Osteoblast (primary cell): ENCODE measurements at regions not wholly inside any gene's neighbourhood (a gene's known extent, or its start where the extent isn't known, plus 50 kb on each side); places are given as distances from the start of the nearest gene placed in this dataset.

Source experiments
- DNase-seq: peaks from one replicate; pipeline ENCODE4 v3.0.0; 2011; ENCODE audit warnings: low spot score, mixed read lengths; ENCODE audit not compliant: insufficient read length; ENCODE audit errors: missing footprints
- H2AFZ ChIP-seq: 2 replicates; pipeline ENCODE4 v1.6.0; 2011; ENCODE audit warnings: mild to moderate bottlenecking, low read length
- H3K27ac ChIP-seq: 2 replicates; pipeline ENCODE4 v1.5.1; 2011; ENCODE audit warnings: mild to moderate bottlenecking, low read depth, low read length, moderate library complexity
- H3K27me3 ChIP-seq: 2 replicates; pipeline ENCODE4 v1.6.0; 2012; ENCODE audit warnings: mild to moderate bottlenecking, control low read depth, inconsistent platforms, low read length, moderate library complexity; ENCODE audit not compliant: insufficient read depth
- H3K36me3 ChIP-seq: 2 replicates; pipeline ENCODE4 v1.5.1; 2011; ENCODE audit warnings: mild to moderate bottlenecking, low read length, control low read depth, moderate library complexity; ENCODE audit not compliant: insufficient read depth
- H3K4me1 ChIP-seq: 2 replicates; pipeline ENCODE4 v1.5.1; 2011; ENCODE audit warnings: mild to moderate bottlenecking, low read length, control low read depth, moderate library complexity; ENCODE audit not compliant: insufficient read depth
- H3K4me2 ChIP-seq: 2 replicates; pipeline ENCODE4 v1.6.0; 2011; ENCODE audit warnings: mild to moderate bottlenecking, low read length; ENCODE audit not compliant: insufficient read depth
- H3K4me3 ChIP-seq: fragments of 200-600 bp; sonication (generic); 3 replicates; pipeline ENCODE4 v1.5.1; 2012; ENCODE audit warnings: mild to moderate bottlenecking, low read length, inconsistent platforms; ENCODE audit not compliant: insufficient read depth
- H3K79me2 ChIP-seq: 2 replicates; pipeline ENCODE4 v1.6.0; 2012; ENCODE audit warnings: mild to moderate bottlenecking, low read length, control low read depth, inconsistent platforms; ENCODE audit not compliant: insufficient read depth
- H3K9me3 ChIP-seq: 2 replicates; pipeline ENCODE4 v1.5.1; 2011; ENCODE audit warnings: low read depth, low read length, control low read depth
- H4K20me1 ChIP-seq: 2 replicates; pipeline ENCODE4 v1.6.0; 2012; ENCODE audit warnings: mild to moderate bottlenecking, low read length, control low read depth; ENCODE audit not compliant: insufficient read depth
- TF ChIP-seq, protein P1 (sequence below): IDR thresholded peaks from 2 replicates; pipeline ENCODE4 v1.5.1; 2011; ENCODE audit warnings: mild to moderate bottlenecking, low read depth, low read length, moderate library complexity; ENCODE audit errors: extremely low read depth

DNA sequence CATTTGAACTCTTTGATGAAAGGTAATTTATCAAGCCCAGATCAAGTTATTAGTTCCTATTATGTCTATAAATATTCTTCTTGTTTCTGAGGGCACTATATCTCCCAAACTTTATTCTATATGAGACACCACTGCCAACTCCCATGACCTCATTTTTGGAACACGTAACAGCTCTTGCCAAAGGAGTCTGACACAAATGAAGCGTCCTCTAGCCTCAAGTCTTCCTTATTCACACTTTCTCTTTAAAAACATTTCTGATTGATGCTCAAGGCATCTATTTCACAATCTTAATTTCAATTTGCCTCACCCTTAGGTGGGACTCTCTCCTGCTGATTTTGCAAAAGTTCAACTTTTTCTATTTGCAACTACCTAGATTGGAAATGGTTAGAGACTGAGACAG is 848.4 kb downstream of the GATA3 start:
- no peaks in the 10 kb centered on the region for H4K20me1 ChIP-seq
- no peaks in the 10 kb centered on the region for H3K27me3 ChIP-seq
- no peak for DNase-seq
- TF ChIP-seq, protein P1, sequence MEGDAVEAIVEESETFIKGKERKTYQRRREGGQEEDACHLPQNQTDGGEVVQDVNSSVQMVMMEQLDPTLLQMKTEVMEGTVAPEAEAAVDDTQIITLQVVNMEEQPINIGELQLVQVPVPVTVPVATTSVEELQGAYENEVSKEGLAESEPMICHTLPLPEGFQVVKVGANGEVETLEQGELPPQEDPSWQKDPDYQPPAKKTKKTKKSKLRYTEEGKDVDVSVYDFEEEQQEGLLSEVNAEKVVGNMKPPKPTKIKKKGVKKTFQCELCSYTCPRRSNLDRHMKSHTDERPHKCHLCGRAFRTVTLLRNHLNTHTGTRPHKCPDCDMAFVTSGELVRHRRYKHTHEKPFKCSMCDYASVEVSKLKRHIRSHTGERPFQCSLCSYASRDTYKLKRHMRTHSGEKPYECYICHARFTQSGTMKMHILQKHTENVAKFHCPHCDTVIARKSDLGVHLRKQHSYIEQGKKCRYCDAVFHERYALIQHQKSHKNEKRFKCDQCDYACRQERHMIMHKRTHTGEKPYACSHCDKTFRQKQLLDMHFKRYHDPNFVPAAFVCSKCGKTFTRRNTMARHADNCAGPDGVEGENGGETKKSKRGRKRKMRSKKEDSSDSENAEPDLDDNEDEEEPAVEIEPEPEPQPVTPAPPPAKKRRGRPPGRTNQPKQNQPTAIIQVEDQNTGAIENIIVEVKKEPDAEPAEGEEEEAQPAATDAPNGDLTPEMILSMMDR, result no peak
- no peak overlapping the region for H3K27ac ChIP-seq
- H3K4me2 ChIP-seq, result no peak overlapping the region
- no peak overlapping the region for H2AFZ ChIP-seq
- H3K36me3 ChIP-seq, result no peaks in the 10 kb centered on the region
- H3K79me2 ChIP-seq, result no peaks in the 10 kb centered on the region
- H3K4me1 ChIP-seq, result no peaks in the 10 kb centered on the region
- no peaks in the 10 kb centered on the region for H3K9me3 ChIP-seq
- no peak overlapping the region for H3K4me3 ChIP-seq

GRCh38 chr10:8908013-8908412 is 853.5 kb downstream of the GATA3 start:
- TF ChIP-seq, protein P1, result no peak

DNA sequence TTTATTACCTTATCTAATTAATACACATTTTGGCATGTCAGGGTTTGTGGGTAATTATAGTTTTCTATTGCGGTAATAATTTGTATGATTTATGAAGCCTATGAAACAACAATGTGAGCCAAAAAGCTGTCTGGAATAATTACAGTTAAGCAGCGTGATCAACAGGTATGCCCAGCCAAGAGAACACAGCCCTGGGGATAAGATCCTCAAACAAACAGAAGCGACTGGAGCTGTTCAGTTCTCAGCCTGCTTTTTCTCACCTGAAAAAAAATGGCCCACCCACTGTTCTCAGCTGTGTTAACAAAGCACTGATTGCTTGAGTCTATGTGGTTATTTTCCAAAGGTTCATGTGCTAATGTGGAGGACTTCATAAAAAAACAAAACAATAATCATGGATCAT is 855.8 kb downstream of the GATA3 start:
- Histone ChIP-seq H3K4me1 (no peaks in the 10 kb centered on the region), H3K27me3 (no peaks in the 10 kb centered on the region), H3K79me2 (no peaks in the 10 kb centered on the region), H3K4me2 (no peak overlapping the region), H3K9me3 (no peaks in the 10 kb centered on the region), H4K20me1 (no peaks in the 10 kb centered on the region), H3K4me3 (no peak overlapping the region), H3K36me3 (no peaks in the 10 kb centered on the region), H3K27ac (no peak overlapping the region), H2AFZ (no peak overlapping the region)
- no peak for DNase-seq
- TF ChIP-seq, protein P1, result no peak

More at GRCh38 chr10:8908013-8908412, 853.5 kb downstream of the GATA3 start:
- Histone ChIP-seq H3K79me2 (no peaks in the 10 kb centered on the region), H3K36me3 (no peaks in the 10 kb centered on the region), H3K9me3 (no peaks in the 10 kb centered on the region), H3K4me1 (no peaks in the 10 kb centered on the region), H2AFZ (no peak overlapping the region), H3K27ac (no peak overlapping the region), H3K27me3 (no peaks in the 10 kb centered on the region), H3K4me3 (no peak overlapping the region), H4K20me1 (no peaks in the 10 kb centered on the region), H3K4me2 (no peak overlapping the region)
- DNase-seq, result no peak

GRCh38 chr10:8911032-8911431 is 856.5 kb downstream of the GATA3 start:
- H3K27me3 ChIP-seq, result no peaks in the 10 kb centered on the region
- TF ChIP-seq, protein P1, result no peak

More at GRCh38 chr10:8911032-8911431, 856.5 kb downstream of the GATA3 start:
- Histone ChIP-seq H3K9me3 (no peaks in the 10 kb centered on the region), H3K4me3 (no peak overlapping the region), H3K4me2 (no peak overlapping the region), H3K27ac (no peak overlapping the region), H3K36me3 (no peaks in the 10 kb centered on the region), H4K20me1 (no peaks in the 10 kb centered on the region), H3K4me1 (no peaks in the 10 kb centered on the region), H2AFZ (no peak overlapping the region), H3K79me2 (no peaks in the 10 kb centered on the region)
- no peak for DNase-seq
